ENCODE measurements at regions not wholly inside any gene's neighbourhood (a gene's known extent, or its start where the extent isn't known, plus 50 kb on each side); places are given as distances from the start of the nearest gene placed in this dataset.

DNA sequence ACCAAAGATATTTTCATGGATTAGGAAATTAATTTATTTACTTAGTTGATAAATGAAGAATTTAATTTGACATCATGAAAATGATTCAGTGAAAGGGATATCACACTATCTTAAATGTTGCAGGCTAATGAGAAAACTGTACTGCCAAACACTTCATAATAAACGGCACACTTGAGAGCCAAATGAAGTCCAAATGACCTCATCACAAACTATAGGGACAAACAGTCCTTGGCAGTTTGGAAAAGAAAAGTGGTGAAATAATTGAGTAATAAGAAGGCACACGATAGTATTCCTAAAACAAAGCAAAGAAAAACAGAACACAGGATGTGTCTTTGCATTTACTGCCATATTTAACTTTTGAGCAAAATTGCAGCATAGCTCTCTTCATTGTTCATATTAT lies 116.9 kb upstream of the TLR4 start:
- no peak for DNase-seq
- Mint-ChIP-seq H3K4me3 (no peak overlapping the region), H3K36me3 (ENCODE audit: low read depth) (no peaks in the 10 kb centered on the region), H3K4me1 (no peaks in the 10 kb centered on the region), H3K9me3 (no peaks in the 10 kb centered on the region), H3K27me3 (no peaks in the 10 kb centered on the region), H3K27ac (no peak overlapping the region)
- intact Hi-C loops (cut with micrococcal nuclease) = no loop called here

DNA sequence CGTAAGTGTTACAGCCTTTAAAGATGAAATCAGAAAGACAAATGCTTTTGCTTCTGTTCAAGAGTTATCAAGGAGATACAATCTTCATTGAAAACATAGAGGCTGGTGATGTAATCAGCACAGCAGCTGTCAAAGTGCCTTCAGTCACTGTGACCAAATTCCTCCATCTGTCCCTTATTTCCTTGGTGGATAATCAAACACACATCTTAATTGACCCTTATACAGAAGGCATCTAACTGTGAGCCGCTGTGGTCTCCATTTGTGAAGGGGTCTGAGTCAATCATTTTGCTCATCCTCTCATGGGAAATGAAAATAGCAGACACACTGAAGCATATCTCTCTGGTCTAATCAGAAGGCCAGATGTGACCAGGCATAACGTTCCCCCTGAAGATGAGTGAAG lies 130.1 kb upstream of the TLR4 start:
- no peaks in the 10 kb centered on the region for H3K27me3 Mint-ChIP-seq
- H3K4me3 Mint-ChIP-seq = no peak overlapping the region
- H3K9me3 Mint-ChIP-seq = no peaks in the 10 kb centered on the region
- H3K36me3 Mint-ChIP-seq (ENCODE audit: low read depth) = no peaks in the 10 kb centered on the region
- no peak overlapping the region for H3K27ac Mint-ChIP-seq
- no peaks in the 10 kb centered on the region for H3K4me1 Mint-ChIP-seq
- intact Hi-C loops (cut with micrococcal nuclease) = no loop called here
- DNase-seq = no peak

DNA sequence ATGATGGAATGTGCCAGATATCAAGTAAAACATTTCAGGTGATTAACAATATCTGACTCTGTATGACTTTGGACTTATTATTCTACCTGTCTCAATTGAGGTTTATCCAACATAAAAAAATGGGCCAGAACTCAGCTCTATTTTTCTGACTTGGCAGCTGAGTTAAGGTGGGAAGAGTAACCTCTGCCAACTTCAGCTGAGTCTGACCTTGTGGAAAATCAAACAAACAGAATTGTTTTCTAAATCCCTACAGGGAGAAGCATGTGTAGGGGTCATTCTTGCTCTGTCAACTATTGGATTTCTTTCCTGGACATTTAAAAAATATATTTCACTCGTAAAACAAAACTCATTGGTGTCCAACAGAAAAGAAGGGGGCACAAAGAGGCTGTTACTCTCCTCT lies 139.4 kb upstream of the TLR4 start:
- DNase-seq = no peak
- Mint-ChIP-seq H3K27me3 (no peaks in the 10 kb centered on the region), H3K4me1 (no peaks in the 10 kb centered on the region), H3K9me3 (no peaks in the 10 kb centered on the region), H3K36me3 (ENCODE audit: low read depth) (no peaks in the 10 kb centered on the region), H3K4me3 (no peak overlapping the region), H3K27ac (no peak overlapping the region)
- intact Hi-C loops (cut with micrococcal nuclease) = no loop called here

DNA sequence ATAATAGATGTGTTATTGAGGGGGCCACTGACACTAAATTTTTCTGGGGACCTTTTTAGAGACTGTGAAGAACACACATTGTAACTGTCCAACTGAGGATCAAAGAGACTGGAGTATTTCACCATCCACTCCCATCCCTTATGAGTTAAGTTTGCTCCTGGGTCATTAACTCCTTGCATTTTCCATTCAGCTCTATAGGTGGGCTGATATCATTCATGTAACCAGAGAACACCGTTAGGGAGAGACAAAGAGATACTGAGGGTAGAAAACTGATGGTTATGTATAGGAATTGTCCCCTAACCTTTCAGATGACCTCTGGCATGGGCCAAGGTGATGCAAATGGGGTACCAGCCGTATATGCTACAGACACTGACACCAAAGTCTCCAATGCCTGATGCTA lies 142.4 kb upstream of the TLR4 start:
- Mint-ChIP-seq H3K4me3 (no peak overlapping the region), H3K27ac (no peak overlapping the region), H3K4me1 (no peaks in the 10 kb centered on the region), H3K27me3 (no peaks in the 10 kb centered on the region), H3K36me3 (ENCODE audit: low read depth) (no peaks in the 10 kb centered on the region), H3K9me3 (no peaks in the 10 kb centered on the region)
- no peak for DNase-seq
- intact Hi-C loops (cut with micrococcal nuclease) = no loop called here

DNA sequence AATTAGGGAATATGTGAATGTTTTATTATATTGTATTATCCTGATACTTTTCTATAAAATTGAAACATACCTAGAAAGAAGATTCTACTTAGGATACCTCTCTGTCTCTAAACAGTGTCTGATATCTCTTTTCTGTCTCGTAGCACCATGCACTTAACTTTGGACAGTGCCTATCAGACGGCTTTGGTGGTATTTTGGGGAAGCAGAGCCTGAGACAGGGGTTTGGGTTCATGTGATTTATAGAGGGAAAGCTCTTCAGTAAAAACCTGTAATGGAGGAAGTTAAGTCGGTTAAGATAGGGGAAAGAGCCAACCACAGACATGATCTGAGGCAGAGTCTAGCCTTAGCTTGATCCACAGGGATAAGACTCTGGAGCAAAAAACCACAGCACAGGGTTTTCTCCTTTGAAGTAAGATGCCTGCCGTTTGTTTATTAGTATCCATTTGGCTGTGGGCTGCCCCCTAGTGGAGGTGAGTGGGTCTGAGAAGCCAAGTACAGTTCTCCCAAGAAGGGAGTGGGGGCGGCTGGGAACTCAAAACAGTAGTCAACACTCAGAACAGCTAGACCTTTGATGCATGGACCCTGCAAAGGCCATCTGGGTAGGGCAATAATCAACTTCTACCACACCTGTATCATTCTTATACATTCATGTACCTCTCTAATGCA lies 141.2 kb upstream of the ASTN2 start:
- Mint-ChIP-seq H3K4me3 (no peak overlapping the region), H3K27me3 (no peaks in the 10 kb centered on the region), H3K9me3 (no peaks in the 10 kb centered on the region), H3K27ac (peak overlapping the region; percentile 40), H3K4me1 (no peaks in the 10 kb centered on the region), H3K36me3 (ENCODE audit: low read depth) (no peaks in the 10 kb centered on the region)
- intact Hi-C loops (cut with micrococcal nuclease) = loop anchor here (1.0 kb wide), 1 partner anchor 69 kb away; no protein-coding TSS in a partner anchor
- DNase-seq = peak; percentile 72

DNA sequence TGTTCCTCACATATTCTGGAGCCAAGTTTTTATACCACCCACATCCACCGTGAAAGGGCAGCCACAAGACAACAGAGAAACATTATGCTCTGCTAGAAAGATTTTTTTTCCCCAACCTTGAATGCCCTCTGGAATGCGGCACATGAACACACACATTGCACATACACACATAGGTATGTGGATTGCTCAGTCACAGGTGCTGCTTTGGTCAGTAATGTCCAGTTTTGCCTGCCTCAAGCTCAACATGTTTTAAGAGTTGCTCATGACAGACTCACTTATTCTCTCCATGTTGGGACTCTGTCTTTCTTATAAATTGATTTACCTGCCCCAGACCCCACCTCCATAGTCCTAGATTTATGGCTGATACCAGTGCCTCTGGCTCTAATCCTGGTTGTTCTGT lies 138.0 kb upstream of the ASTN2 start:
- H3K9me3 Mint-ChIP-seq = no peaks in the 10 kb centered on the region
- H3K27me3 Mint-ChIP-seq = no peaks in the 10 kb centered on the region
- no peak overlapping the region for H3K27ac Mint-ChIP-seq
- DNase-seq = no peak
- no peak overlapping the region for H3K4me3 Mint-ChIP-seq
- intact Hi-C loops (cut with micrococcal nuclease) = no loop called here
- H3K36me3 Mint-ChIP-seq (ENCODE audit: low read depth) = no peaks in the 10 kb centered on the region
- no peaks in the 10 kb centered on the region for H3K4me1 Mint-ChIP-seq

DNA sequence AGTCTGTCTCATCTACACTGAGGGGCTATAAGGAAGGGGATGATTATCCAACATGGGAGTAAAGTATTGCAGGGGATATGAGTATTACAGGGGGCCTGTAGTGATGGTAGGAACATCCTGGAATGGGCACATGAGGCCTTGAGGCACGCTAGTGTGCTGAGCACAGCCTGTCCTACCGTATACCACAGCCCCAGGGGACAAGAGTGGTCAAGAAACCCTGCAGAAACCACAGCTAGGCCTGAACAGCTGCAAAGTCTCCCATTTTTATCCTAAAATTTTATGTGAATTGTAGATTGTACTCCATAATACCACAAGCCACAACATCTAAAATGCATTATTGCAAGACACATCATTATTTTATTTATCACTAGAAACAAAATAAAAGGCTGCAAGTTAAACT lies 136.3 kb upstream of the ASTN2 start:
- no peaks in the 10 kb centered on the region for H3K9me3 Mint-ChIP-seq

DNA sequence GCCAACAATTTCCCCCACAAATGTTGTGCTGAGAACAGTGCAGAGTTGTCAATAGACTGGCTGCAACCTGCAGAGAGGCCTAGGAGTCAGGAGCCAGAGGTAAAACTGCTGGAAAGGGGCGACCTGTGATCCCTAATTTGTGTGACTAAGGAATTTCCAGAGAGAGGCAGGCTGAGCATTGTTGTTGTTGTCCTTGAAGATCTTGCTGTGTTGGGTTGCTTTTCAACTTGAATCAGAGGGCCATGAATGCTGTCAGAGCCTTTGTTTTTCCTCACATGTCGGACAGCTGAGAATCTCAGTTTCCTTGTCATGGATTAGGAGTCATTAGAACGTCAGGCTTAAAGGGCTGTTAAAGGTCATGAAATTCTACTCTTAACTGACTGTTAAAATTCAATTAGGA lies 134.6 kb upstream of the ASTN2 start:
- H3K9me3 Mint-ChIP-seq = no peaks in the 10 kb centered on the region
- H3K4me1 Mint-ChIP-seq = peaks cover 2% of the 10 kb centered on the region
- DNase-seq = no peak
- intact Hi-C loops (cut with micrococcal nuclease) = no loop called here
- no peak overlapping the region for H3K27ac Mint-ChIP-seq
- H3K4me3 Mint-ChIP-seq = no peak overlapping the region
- H3K27me3 Mint-ChIP-seq = no peaks in the 10 kb centered on the region
- no peaks in the 10 kb centered on the region for H3K36me3 Mint-ChIP-seq (ENCODE audit: low read depth)

More for the DNA sequence above, 136.3 kb upstream of the ASTN2 start:
- no peak overlapping the region for H3K27ac Mint-ChIP-seq
- peaks cover 2% of the 10 kb centered on the region for H3K4me1 Mint-ChIP-seq
- no peaks in the 10 kb centered on the region for H3K27me3 Mint-ChIP-seq
- no peak for DNase-seq
- intact Hi-C loops (cut with micrococcal nuclease) = no loop called here
- no peaks in the 10 kb centered on the region for H3K36me3 Mint-ChIP-seq (ENCODE audit: low read depth)
- no peak overlapping the region for H3K4me3 Mint-ChIP-seq

DNA sequence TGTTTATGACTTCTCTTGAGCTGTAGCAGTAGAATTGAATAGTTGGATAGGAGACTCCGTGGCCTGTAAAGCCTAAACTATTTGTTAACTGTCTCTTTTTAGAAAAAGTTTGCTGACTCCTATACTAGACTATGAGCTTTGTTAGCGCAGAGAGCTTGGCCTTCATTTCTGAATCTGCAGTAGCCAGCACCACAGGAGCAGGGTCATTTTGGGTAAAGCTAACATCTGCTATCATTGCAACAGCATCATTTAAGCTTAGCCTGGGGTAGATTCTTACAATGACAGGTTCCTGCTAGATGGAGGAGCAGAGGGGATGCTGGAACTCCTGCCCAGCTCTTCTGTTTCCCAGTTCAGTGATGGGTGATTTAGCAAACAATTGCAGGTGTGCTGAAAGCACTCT lies 133.7 kb upstream of the ASTN2 start:
- no peak overlapping the region for H3K4me3 Mint-ChIP-seq
- no peaks in the 10 kb centered on the region for H3K27me3 Mint-ChIP-seq
- H3K9me3 Mint-ChIP-seq = no peaks in the 10 kb centered on the region
- no peaks in the 10 kb centered on the region for H3K36me3 Mint-ChIP-seq (ENCODE audit: low read depth)
- H3K4me1 Mint-ChIP-seq = peaks cover 2% of the 10 kb centered on the region
- DNase-seq = no peak
- intact Hi-C loops (cut with micrococcal nuclease) = no loop called here
- H3K27ac Mint-ChIP-seq = no peak overlapping the region

DNA sequence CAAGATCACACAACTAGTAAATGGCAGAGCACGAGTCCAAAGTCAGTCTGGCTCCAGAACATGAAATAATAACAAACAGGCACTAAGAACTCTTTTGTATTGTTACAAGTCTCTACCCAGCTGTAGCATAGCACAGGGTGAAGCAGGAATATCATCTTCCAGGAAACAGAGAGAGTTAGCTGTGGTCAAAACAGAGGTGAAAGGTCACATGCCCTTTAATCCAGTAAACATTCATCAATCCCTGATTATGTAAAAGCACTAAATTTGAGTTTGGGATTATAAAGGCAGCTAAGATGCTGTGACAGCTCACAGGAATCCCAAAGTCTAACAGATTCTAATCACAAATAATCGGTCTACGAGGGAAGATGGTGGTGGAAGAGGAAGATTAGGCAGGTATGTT lies 133.0 kb upstream of the ASTN2 start:
- Mint-ChIP-seq H3K27ac (no peak overlapping the region), H3K9me3 (no peaks in the 10 kb centered on the region), H3K4me1 (peaks cover 2% of the 10 kb centered on the region), H3K4me3 (no peak overlapping the region), H3K36me3 (ENCODE audit: low read depth) (no peaks in the 10 kb centered on the region), H3K27me3 (no peaks in the 10 kb centered on the region)
- intact Hi-C loops (cut with micrococcal nuclease) = no loop called here
- no peak for DNase-seq

DNA sequence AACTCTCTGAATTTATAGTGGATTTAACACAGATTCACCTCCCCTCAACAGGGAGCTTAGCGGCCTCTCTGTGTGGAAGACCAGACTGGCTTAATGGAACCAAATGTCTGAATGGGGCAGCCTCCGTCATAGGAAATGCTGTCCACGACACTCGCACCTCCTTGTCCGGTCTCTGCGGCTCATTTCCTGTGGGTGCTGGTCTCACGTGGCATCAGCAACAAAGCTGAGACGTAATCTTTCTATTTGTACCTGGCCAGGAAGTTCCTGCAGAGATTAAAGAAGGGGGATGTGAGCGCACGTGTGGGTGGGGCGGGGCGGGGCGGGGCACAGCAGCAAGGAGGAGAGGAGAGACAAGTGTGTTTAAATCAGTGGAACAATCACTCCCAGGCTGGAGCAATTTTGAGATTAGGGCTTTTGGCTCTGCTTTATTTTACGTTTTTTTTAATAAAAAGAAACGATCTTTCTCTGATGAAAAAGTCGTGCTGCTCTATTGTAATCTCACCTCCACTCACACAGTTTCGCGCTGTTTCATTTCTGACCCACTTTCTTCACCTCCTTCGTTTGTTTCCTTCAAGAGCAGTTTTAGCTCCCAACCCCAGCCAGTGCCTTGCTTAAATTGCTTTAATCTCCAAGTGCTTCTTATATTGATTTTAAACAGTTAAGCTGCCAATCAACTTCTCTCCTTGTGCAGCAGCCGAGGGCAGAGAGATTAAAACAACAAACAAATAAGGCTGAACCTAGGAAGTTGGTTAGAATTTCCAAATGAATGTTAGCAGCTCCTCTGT lies 132.2 kb upstream of the ASTN2 start:
- Mint-ChIP-seq H3K9me3 (no peaks in the 10 kb centered on the region), H3K27me3 (no peaks in the 10 kb centered on the region), H3K36me3 (ENCODE audit: low read depth) (no peaks in the 10 kb centered on the region), H3K4me1 (peaks cover 2% of the 10 kb centered on the region), H3K4me3 (no peak overlapping the region), H3K27ac (no peak overlapping the region)
- intact Hi-C loops (cut with micrococcal nuclease) = no loop called here
- no peak for DNase-seq

DNA sequence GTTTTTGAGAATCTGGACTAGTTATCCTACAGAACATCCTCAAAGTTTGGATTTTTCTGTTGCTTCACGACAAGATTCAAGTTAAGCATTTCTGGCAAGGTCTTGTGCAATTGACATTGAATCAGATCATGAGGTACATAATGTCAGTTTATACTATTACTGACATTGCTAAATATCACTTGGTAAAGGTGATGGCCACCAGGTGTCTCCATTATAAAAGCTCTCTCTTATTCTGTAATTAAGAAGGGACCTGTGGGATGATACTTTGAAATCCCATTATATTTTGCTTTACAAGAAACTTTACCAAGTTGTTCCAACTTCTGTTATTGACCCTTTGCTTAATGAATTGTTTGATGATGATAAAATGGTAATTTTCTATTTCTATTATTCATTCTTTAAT lies 131.0 kb upstream of the ASTN2 start:
- H3K9me3 Mint-ChIP-seq = no peaks in the 10 kb centered on the region
- no peaks in the 10 kb centered on the region for H3K36me3 Mint-ChIP-seq (ENCODE audit: low read depth)
- DNase-seq = no peak
- H3K27ac Mint-ChIP-seq = no peak overlapping the region
- intact Hi-C loops (cut with micrococcal nuclease) = no loop called here
- H3K27me3 Mint-ChIP-seq = no peaks in the 10 kb centered on the region
- no peak overlapping the region for H3K4me3 Mint-ChIP-seq
- H3K4me1 Mint-ChIP-seq = peaks cover 2% of the 10 kb centered on the region

DNA sequence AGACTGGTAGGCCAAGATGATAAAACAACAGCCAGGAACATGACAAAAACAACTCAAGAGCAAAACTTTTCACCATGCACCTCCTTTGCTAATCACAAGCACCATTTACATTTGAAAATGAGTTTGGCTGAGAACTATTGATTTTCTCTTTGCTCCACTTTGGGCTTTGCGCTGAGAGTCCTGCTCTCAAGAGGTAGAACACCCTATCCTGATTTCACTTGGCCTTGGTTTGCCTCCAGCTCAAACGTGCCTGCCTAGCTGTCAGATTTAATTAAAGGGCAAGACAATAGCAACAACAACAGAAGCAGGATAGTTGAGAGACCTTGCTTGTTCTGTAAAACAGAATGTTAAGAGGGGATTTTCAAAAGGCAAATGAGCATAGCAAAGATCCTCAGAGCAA lies 128.2 kb upstream of the ASTN2 start:
- intact Hi-C loops (cut with micrococcal nuclease) = no loop called here
- no peaks in the 10 kb centered on the region for H3K27me3 Mint-ChIP-seq
- H3K4me1 Mint-ChIP-seq = peaks cover 2% of the 10 kb centered on the region
- H3K4me3 Mint-ChIP-seq = no peak overlapping the region
- H3K27ac Mint-ChIP-seq = no peak overlapping the region
- H3K9me3 Mint-ChIP-seq = no peaks in the 10 kb centered on the region
- DNase-seq = no peak
- H3K36me3 Mint-ChIP-seq (ENCODE audit: low read depth) = no peaks in the 10 kb centered on the region

DNA sequence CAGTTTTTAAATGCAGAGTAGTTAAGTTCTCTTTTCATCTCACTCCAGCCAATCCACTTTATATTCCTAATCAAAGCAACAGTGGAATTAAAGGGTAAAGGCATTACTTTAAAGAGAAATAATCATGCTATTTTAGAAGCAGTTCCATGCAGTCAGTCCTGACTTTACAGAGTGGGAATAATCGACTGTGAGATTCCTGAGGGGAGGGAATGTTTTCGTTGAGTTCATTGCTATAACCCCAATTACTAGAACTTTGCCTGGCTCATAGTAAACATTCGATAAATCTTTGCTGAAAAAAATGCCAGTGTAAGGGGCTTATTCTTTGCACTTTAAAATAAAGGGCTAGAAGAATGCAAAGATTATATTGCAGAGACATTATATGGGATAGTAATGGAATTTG lies 127.2 kb upstream of the ASTN2 start:
- H3K4me3 Mint-ChIP-seq = no peak overlapping the region
- no peaks in the 10 kb centered on the region for H3K4me1 Mint-ChIP-seq
- H3K9me3 Mint-ChIP-seq = no peaks in the 10 kb centered on the region
- intact Hi-C loops (cut with micrococcal nuclease) = no loop called here
- no peaks in the 10 kb centered on the region for H3K36me3 Mint-ChIP-seq (ENCODE audit: low read depth)
- no peak overlapping the region for H3K27ac Mint-ChIP-seq
- DNase-seq = no peak
- H3K27me3 Mint-ChIP-seq = no peaks in the 10 kb centered on the region

DNA sequence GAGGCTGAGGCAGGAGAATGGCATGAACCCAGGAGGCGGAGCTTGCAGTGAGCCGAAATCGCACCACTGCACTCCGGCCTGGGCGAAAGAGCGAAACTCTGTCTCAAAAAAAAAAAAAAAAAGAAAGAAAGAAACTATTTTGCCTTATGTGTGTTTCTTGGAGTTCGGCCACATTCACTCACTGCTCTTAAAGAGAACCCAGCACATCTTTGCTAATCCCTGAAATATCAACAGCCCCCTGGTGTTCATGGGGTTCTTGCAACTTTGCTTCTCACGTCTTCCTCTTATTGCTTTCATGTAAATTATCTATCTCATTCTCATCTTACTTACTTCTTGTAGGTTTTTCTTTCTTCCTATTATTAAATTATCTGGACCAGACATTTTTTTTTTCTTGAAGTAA lies 126.3 kb upstream of the ASTN2 start:
- Mint-ChIP-seq H3K4me1 (no peaks in the 10 kb centered on the region), H3K9me3 (no peaks in the 10 kb centered on the region), H3K27ac (no peak overlapping the region), H3K4me3 (no peak overlapping the region), H3K36me3 (ENCODE audit: low read depth) (no peaks in the 10 kb centered on the region), H3K27me3 (no peaks in the 10 kb centered on the region)
- DNase-seq = no peak
- intact Hi-C loops (cut with micrococcal nuclease) = no loop called here
